IMR-90 (cell line): ENCODE measurements at regions not wholly inside any gene's neighbourhood (a gene's known extent, or its start where the extent isn't known, plus 50 kb on each side); places are given as distances from the start of the nearest gene placed in this dataset.

Experiments used
- BHLHE40 ChIP-seq: fragments of 150-350 bp; IDR thresholded peaks from 2 replicates; pipeline ENCODE4 v1.6.1; 2016; ENCODE audit warnings: mild to moderate bottlenecking, low read depth, low read length
- CEBPB ChIP-seq: IDR thresholded peaks from 2 replicates; pipeline ENCODE4 v1.6.1; 2012; ENCODE audit warnings: low read depth, low read length, improper control_type of control experiment
- CTCF ChIP-seq: conservative IDR thresholded peaks from 2 replicates; pipeline ENCODE4 v1.5.1; 2012; ENCODE audit warnings: mild to moderate bottlenecking, low read depth, low read length, improper control_type of control experiment
- MAZ ChIP-seq: IDR thresholded peaks from 2 replicates; pipeline ENCODE4 v1.6.1; 2012; ENCODE audit warnings: low read depth, mild to moderate bottlenecking, low read length, improper control_type of control experiment, moderate library complexity, borderline replicate concordance
- POLR2A ChIP-seq: IDR thresholded peaks from 2 replicates; pipeline ENCODE4 v1.6.1; 2012; ENCODE audit warnings: mild to moderate bottlenecking, low read depth, low read length
- RAD21 ChIP-seq: IDR thresholded peaks from 2 replicates; pipeline ENCODE4 v1.6.1; 2012; ENCODE audit warnings: low read length, improper control_type of control experiment
- RCOR1 ChIP-seq: IDR thresholded peaks from 2 replicates; pipeline ENCODE4 v1.6.1; 2012; ENCODE audit warnings: mild to moderate bottlenecking, low read length, improper control_type of control experiment; ENCODE audit not compliant: insufficient replicate concordance
- SMC3 ChIP-seq: fragments of 150-350 bp; IDR thresholded peaks from 2 replicates; pipeline ENCODE4 v1.6.1; 2016; ENCODE audit warnings: low read depth, mild to moderate bottlenecking, antibody characterized with exemption, low read length, moderate library complexity

GRCh38 chr6:15801912-15802311, 139.1 kb upstream of the DTNBP1 start:
- no peak for TF ChIP-seq CTCF
- TF ChIP-seq POLR2A, result no peak
- TF ChIP-seq RCOR1, result no peak
- TF ChIP-seq MAZ, result no peak
- TF ChIP-seq CEBPB, result no peak
- no peak for TF ChIP-seq RAD21
- no peak for TF ChIP-seq SMC3
- no peak for TF ChIP-seq BHLHE40
